ENCODE measurements at regions not wholly inside any gene's neighbourhood (a gene's known extent, or its start where the extent isn't known, plus 50 kb on each side); places are given as distances from the start of the nearest gene placed in this dataset.
"Not testable (repeated sequence)": the region's sequence is repeated elsewhere in the genome, so short reads cannot be mapped to it uniquely, and the experiment has no call there.

DNA sequence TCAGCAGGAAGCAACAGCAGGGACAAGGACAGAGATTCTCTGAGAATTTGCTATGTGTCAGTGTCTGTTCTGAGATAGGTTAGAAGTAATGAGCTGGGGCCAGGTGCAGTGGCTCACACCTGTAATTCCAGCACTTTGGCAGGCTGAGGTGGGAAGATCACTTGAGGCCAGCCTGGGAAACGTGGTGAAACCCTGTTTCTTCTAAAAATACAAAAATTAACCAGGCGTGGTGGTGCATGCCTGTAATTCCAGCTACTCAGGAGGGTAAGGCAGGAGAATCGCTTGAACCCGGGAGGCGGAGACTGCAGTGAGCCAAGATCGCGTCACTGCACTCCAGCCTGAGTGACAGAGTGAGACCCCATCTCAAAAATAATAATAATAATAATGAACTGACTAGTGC, 66.5 kb upstream of the ACYP2 start:
- TF ChIP-seq, protein P1, sequence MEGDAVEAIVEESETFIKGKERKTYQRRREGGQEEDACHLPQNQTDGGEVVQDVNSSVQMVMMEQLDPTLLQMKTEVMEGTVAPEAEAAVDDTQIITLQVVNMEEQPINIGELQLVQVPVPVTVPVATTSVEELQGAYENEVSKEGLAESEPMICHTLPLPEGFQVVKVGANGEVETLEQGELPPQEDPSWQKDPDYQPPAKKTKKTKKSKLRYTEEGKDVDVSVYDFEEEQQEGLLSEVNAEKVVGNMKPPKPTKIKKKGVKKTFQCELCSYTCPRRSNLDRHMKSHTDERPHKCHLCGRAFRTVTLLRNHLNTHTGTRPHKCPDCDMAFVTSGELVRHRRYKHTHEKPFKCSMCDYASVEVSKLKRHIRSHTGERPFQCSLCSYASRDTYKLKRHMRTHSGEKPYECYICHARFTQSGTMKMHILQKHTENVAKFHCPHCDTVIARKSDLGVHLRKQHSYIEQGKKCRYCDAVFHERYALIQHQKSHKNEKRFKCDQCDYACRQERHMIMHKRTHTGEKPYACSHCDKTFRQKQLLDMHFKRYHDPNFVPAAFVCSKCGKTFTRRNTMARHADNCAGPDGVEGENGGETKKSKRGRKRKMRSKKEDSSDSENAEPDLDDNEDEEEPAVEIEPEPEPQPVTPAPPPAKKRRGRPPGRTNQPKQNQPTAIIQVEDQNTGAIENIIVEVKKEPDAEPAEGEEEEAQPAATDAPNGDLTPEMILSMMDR (IDR thresholded peaks at IDR 0.05; ENCODE audit: low read length) = not testable (repeated sequence)
- TF ChIP-seq EZH2 (IDR thresholded peaks at IDR 0.05; ENCODE audit: borderline replicate concordance, low read length) = not testable (repeated sequence)

All from OCI-LY1 (cell line).